Keratinocyte (primary cell): ENCODE measurements at regions not wholly inside any gene's neighbourhood (a gene's known extent, or its start where the extent isn't known, plus 50 kb on each side); places are given as distances from the start of the nearest gene placed in this dataset.

ENCODE experiments used
- DNase-seq: peaks from one replicate; pipeline ENCODE4 v3.0.0-alpha.2; 2011; ENCODE audit warnings: low read depth, missing footprints, low spot score
- FAIRE-seq: peaks from 2 replicates; lab custom pipeline; 2011; peaks lifted over from hg19 to GRCh38; lab: Jason Lieb, UNC
- H2AFZ ChIP-seq: 2 replicates; pipeline ENCODE4 v1.6.0; 2012; ENCODE audit warnings: low read length, control low read depth, inconsistent platforms; ENCODE audit not compliant: control insufficient read depth
- H3K27ac ChIP-seq: 2 replicates; pipeline ENCODE4 v1.5.1; 2011; ENCODE audit warnings: low read length; ENCODE audit not compliant: control insufficient read depth, insufficient read depth
- H3K27me3 ChIP-seq: 3 replicates; pipeline ENCODE4 v1.6.0; 2011; ENCODE audit warnings: low read length; ENCODE audit not compliant: control insufficient read depth, insufficient read depth; ENCODE audit errors: extremely low read depth
- H3K36me3 ChIP-seq, 2 experiments: 2 replicates in 1 of 2; 3 replicates in 1 of 2; pipeline ENCODE4 v1.5.1; 2011; ENCODE audit warnings: low read length in 2 of 2, mild to moderate bottlenecking in 1 of 2; ENCODE audit not compliant: control insufficient read depth in 2 of 2, insufficient read depth in 2 of 2; ENCODE audit errors: extremely low read depth in 1 of 2
- H3K4me1 ChIP-seq: 3 replicates; pipeline ENCODE4 v1.5.1; 2011; ENCODE audit warnings: low read length; ENCODE audit not compliant: control insufficient read depth, insufficient read depth; ENCODE audit errors: extremely low read depth
- H3K4me2 ChIP-seq: 3 replicates; pipeline ENCODE4 v1.6.0; 2011; ENCODE audit warnings: low read depth, low read length; ENCODE audit not compliant: control insufficient read depth, insufficient read depth; ENCODE audit errors: extremely low read depth
- H3K4me3 ChIP-seq, 3 experiments: fragments of 200-600 bp in 1 of 3; sonication (generic) in 1 of 3; 2 replicates in 2 of 3; 3 replicates in 1 of 3; pipeline ENCODE4 v1.5.1; 2011 to 2016; ENCODE audit warnings: low read length in 3 of 3, mild to moderate bottlenecking in 3 of 3, control low read depth in 2 of 3, inconsistent platforms in 1 of 3, low read depth in 1 of 3, mixed read lengths in 1 of 3, mixed run types in 1 of 3, moderate library complexity in 1 of 3; ENCODE audit not compliant: control insufficient read depth in 2 of 3, insufficient read depth in 2 of 3; ENCODE audit errors: extremely low read depth in 1 of 3
- H3K79me2 ChIP-seq: 2 replicates; pipeline ENCODE4 v1.6.0; 2012; ENCODE audit warnings: low read length; ENCODE audit not compliant: control insufficient read depth, insufficient read depth
- H3K9ac ChIP-seq: 3 replicates; pipeline ENCODE4 v1.6.0; 2011; ENCODE audit warnings: low read length; ENCODE audit not compliant: control insufficient read depth, insufficient read depth; ENCODE audit errors: extremely low read depth
- H3K9me1 ChIP-seq: 3 replicates; pipeline ENCODE4 v1.6.0; 2011; ENCODE audit warnings: low read length; ENCODE audit not compliant: control insufficient read depth, insufficient read depth; ENCODE audit errors: extremely low read depth
- H3K9me3 ChIP-seq: 2 replicates; pipeline ENCODE4 v1.5.1; 2012; ENCODE audit warnings: low read depth, low read length; ENCODE audit not compliant: control insufficient read depth
- H4K20me1 ChIP-seq: 3 replicates; pipeline ENCODE4 v1.6.0; 2011; ENCODE audit warnings: low read length; ENCODE audit not compliant: control insufficient read depth, insufficient read depth; ENCODE audit errors: extremely low read depth
- EZH2 ChIP-seq: IDR thresholded peaks from one replicate; pipeline ENCODE4 v1.6.1; 2012; ENCODE audit warnings: inconsistent platforms, mild to moderate bottlenecking, low read length, moderate library complexity
- dilution Hi-C: fragments of 300-500 bp; cut with MboI; formaldehyde crosslinking; loops from one replicate; pipeline ENCODE4 v1.7.0; 2020; ENCODE audit warnings: low sequenced_read_pairs; ENCODE audit not compliant: extremely low pct_ligation_motif_present
- TF ChIP-seq, protein P1 (sequence below), 3 experiments: IDR thresholded peaks in 1 of 3; conservative IDR thresholded peaks in 1 of 3; optimal IDR thresholded peaks in 1 of 3; 2 replicates in 2 of 3; 3 replicates in 1 of 3; pipeline versions ENCODE3 to v1.5.1; 2011; ENCODE audit warnings: low read length in 3 of 3, mild to moderate bottlenecking in 3 of 3, moderate library complexity in 2 of 3, control low read depth in 1 of 3, inconsistent platforms in 1 of 3; ENCODE audit not compliant: insufficient read depth in 2 of 3; ENCODE audit errors: extremely low read depth in 1 of 3

DNA sequence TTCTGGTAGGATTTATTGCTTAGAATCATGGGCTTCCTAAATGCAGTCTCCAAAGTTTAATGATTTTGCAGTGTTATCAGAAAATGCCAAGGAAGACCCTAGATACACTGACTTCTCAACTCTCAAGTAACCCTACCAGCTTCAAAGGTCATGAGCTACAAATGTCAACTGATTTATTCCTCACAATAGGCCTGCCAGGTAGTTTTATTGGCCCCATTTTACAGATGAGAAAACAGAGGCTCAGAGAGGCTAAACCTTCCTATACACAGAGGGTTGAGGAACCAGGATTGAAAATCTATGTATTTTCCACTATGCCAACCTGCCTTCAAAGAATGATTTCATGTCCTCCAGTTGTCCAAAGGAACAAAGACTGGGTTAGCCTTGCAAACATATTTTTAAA, 384.4 kb upstream of the POU3F1 start:
- FAIRE-seq (no peak), DNase-seq (no peak)
- H3K36me3 ChIP-seq = no peaks in the 10 kb centered on the region
- H3K4me1 ChIP-seq = no peaks in the 10 kb centered on the region
- no peak overlapping the region for H3K4me3 ChIP-seq
- TF ChIP-seq, protein P1, sequence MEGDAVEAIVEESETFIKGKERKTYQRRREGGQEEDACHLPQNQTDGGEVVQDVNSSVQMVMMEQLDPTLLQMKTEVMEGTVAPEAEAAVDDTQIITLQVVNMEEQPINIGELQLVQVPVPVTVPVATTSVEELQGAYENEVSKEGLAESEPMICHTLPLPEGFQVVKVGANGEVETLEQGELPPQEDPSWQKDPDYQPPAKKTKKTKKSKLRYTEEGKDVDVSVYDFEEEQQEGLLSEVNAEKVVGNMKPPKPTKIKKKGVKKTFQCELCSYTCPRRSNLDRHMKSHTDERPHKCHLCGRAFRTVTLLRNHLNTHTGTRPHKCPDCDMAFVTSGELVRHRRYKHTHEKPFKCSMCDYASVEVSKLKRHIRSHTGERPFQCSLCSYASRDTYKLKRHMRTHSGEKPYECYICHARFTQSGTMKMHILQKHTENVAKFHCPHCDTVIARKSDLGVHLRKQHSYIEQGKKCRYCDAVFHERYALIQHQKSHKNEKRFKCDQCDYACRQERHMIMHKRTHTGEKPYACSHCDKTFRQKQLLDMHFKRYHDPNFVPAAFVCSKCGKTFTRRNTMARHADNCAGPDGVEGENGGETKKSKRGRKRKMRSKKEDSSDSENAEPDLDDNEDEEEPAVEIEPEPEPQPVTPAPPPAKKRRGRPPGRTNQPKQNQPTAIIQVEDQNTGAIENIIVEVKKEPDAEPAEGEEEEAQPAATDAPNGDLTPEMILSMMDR (optimal IDR thresholded peaks at IDR 0.05 in 1 of 3, IDR thresholded peaks at IDR 0.05 in 1 of 3, conservative IDR thresholded peaks at IDR 0.05 in 1 of 3; ENCODE audit: extremely low read depth in 1 of 3, insufficient read depth in 2 of 3, low read length in 3 of 3) = no peak
- TF ChIP-seq EZH2 = no peak
- peaks cover 3% of the 10 kb centered on the region for H3K27me3 ChIP-seq
- no peaks in the 10 kb centered on the region for H3K79me2 ChIP-seq
- dilution Hi-C loops = no loop called here
- H3K4me2 ChIP-seq = no peak overlapping the region
- H4K20me1 ChIP-seq = no peaks in the 10 kb centered on the region
- no peaks in the 10 kb centered on the region for H3K9me3 ChIP-seq
- no peak overlapping the region for H2AFZ ChIP-seq
- H3K9me1 ChIP-seq = no peaks in the 10 kb centered on the region
- no peak overlapping the region for H3K27ac ChIP-seq
- no peak overlapping the region for H3K9ac ChIP-seq

DNA sequence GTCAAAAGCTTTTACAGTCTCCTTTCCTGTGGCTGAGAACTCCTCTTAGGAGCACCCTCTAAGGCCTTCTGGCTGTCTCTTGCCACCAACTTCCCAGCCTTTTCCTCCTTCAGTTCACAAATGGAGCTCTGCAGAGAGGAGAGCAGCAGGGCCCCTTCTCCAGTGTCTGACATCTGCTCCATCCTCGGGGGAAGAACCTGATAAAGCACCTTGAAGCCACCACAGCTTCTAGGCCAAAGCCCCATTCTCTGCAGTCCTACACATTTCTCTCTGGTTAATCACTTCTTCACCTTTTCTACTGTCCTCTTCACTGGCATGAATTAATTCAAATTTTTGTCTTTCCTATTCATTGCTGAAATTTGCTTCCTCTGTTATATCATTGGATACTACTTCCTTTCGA, 378.1 kb upstream of the POU3F1 start:
- no peak for FAIRE-seq

More for the DNA sequence above, 378.1 kb upstream of the POU3F1 start:
- Histone ChIP-seq H3K36me3 (no peaks in the 10 kb centered on the region), H4K20me1 (no peaks in the 10 kb centered on the region), H3K9me1 (no peaks in the 10 kb centered on the region), H3K27ac (no peak overlapping the region), H3K27me3 (no peaks in the 10 kb centered on the region), H3K4me1 (no peaks in the 10 kb centered on the region), H3K9ac (no peak overlapping the region), H3K79me2 (no peaks in the 10 kb centered on the region), H3K9me3 (no peaks in the 10 kb centered on the region), H2AFZ (no peak overlapping the region), H3K4me3 (no peak overlapping the region), H3K4me2 (no peak overlapping the region)
- DNase-seq = no peak
- TF ChIP-seq EZH2 = no peak
- TF ChIP-seq, protein P1 (optimal IDR thresholded peaks at IDR 0.05 in 1 of 3, IDR thresholded peaks at IDR 0.05 in 1 of 3, conservative IDR thresholded peaks at IDR 0.05 in 1 of 3; ENCODE audit: extremely low read depth in 1 of 3, insufficient read depth in 2 of 3, low read length in 3 of 3) = no peak
- dilution Hi-C loops = no loop called here
